HCEC 1CT (cell line): ENCODE measurements at regions not wholly inside any gene's neighbourhood (a gene's known extent, or its start where the extent isn't known, plus 50 kb on each side); places are given as distances from the start of the nearest gene placed in this dataset.
"Not testable (repeated sequence)": the region's sequence is repeated elsewhere in the genome, so short reads cannot be mapped to it uniquely, and the experiment has no call there.

ENCODE experiments used
- DNase-seq: peaks from one replicate; pipeline ENCODE4 v3.0.0-alpha.2; 2017

DNA sequence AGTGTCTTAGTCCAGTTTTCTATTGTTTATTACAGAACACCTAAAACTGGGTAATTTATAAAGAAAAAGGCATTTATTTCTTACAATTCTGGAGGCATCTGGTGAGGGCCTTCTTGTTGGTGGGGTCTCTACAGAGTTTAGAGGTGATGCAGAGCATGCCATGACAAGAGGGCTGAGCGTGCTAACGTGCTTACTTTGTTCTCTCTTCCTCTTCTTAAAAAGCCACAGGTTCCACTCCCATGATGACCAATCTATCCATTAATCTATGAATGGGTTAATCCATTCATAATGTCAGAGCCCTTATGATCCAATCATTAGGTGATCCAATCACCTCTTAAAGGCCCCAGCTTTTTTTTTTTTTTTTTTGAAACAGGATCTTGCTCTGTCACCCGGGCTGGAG is 291.5 kb upstream of the GALNTL6 start:
- DNase-seq: no peak

DNA sequence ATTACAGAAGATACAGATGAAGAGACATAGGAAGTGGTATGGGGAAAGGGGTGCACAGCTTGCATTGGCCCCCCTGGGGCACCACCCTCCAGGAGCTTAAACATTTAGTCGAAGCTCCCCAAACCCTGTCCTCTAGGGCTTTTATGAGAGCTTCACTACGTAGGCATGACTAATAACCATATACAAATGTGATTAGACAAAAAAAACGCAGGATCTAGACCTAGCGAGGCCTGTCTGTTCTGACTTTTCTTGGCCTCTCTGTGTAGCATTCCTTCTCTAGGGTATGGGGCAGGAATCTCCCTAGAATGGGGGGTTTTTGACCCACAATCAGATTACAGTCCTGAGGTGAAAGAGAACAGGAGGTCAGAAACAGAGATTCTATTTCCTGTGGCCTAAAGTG is 293.7 kb upstream of the GALNTL6 start:
- DNase-seq: no peak

DNA sequence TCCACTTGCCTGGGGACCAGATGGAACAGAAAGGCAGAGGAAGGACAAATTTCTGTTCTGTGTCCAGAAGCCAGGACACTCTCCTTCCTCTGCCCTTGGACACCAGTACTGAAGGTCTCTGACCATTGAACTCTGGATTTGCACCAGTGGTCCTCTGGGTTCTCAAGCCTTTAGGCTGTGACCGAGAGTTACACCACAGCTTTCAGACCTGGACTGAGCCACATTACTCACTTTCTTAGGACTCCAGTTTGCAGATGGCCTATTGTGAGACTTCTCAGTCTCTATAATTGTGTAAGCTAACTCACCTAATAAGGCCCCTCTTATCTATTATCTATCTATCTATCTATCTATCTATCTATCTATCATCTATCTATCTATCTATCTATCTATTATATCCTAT is 295.3 kb upstream of the GALNTL6 start:
- no peak for DNase-seq

DNA sequence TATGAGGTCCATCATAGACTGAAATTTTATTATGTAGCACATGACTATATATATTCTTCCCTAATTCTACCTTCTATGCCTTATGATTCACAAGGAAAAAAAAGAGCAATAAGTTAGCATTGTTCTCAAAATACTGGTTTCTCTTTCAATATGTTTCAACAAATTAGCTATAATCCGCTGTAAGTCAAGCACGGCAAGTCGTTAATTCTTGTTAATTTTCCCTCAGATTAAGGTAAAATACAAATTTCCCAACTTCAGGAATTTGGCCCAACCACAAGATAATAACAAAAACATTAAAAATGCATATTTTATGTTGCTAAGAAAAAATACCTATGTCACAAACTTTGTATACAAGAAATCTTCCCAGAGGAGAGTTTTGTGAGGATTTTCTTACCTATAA is 296.5 kb upstream of the GALNTL6 start:
- no peak for DNase-seq

DNA sequence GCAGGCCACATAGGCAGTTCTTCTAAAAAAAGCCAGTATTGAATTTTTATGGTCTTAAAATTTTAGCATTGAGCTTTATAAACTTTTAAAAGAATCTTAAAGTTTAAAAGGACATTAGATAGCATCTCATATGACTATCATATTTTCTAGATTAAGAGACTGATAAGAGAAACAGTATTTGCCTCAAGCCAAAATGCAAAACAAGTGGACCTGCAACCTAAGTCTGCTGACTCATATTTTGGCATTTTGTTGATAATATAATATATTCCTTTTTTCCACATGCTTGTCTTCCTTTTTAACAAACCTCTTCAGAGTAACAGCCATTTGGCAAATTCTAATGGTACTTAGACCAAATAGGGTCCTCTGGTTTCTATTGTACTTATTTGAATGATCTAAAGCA is 328.5 kb upstream of the GALNTL6 start:
- DNase-seq: no peak

DNA sequence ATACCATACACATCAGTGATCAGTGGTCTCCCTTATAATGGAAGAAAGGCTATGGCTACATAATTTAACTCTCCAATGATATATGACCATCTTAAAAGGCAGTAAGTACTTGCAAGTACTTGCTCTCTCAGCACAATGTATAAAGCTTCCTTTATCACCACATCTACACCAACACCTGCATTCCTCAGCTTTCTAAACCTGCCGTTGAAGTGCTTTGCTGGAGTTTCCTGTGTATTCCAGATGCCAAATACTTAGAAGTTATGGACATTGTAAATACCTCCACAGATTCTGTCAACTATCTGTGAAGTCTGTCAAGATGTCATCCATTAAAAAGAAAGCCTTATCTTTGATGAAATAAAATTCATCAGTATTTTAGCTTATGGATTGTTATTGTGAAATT is 335.0 kb upstream of the GALNTL6 start:
- no peak for DNase-seq

DNA sequence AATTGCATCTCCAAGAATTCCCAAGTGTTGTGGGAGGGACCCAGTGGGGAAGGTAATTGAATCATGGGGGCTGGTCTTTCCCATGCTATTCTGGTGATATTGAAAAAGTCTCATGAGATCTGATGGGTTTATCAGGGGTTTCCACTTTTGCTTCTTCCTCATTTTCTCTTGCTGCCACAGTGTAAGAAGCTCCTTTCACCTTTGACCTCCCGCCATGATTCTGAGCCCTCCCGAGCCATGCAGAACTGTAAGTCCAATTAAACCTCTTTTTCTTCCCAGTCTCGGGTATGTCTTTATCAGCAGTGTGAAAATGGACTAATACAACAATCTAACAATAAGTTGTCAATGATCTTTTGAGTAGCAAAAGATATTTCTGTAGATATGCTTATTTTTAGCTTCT is 338.1 kb upstream of the GALNTL6 start:
- DNase-seq: not testable (repeated sequence)

DNA sequence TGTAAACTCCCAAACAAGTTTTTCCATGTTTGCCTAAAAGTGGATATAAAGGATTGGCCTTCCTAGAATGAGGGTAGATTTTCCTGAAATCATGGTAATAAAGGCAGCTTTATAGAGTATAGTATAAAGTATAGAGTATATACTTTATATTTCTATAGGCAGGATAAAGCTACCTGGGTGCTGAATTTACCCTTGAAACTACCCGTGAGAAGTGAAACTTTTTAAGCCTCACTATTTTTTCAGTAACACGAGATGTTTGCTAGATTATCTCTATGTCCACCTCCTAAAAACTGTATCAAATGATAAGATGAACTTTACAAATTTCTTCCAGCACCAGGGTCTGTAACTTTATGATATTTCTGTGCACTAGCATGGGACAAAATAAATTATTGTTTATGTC is 340.0 kb upstream of the GALNTL6 start:
- DNase-seq: no peak

DNA sequence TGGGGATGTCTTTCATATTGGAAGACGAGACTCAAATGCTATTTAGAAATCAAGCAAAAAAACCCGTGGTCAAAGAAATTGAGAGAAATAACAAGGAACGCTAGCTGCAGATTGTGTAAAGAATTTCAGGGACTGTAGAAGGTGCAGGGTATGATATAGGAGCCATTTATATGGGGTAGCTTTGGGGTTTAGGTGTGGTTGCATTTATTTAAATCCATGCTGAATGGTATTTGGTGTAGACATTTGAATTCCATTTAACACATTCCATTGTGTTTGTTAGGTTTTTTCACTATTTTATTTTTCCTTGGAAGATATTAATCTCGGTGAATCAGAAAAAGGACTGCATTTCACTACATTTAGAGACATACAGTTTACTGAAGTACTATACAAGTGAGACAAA is 341.0 kb upstream of the GALNTL6 start:
- DNase-seq: no peak

DNA sequence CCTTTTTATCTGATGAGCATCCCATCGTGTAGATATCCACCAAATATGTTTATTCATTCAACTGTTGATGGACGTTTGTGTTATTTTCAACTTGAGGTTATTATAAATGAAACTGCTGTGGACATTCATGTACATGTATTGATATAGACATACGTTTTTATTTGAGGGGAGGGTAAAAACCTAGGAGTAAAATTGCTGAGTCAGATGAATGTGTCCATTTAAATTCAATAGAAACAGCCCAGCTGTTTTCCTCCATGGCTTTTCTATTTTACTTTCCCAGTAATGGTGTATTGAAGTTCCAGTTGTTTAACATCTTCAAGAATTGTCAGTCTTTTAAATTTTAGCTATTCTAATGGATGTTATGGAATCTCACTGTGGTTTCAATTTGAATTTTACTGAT is 348.7 kb upstream of the GALNTL6 start:
- DNase-seq: no peak

DNA sequence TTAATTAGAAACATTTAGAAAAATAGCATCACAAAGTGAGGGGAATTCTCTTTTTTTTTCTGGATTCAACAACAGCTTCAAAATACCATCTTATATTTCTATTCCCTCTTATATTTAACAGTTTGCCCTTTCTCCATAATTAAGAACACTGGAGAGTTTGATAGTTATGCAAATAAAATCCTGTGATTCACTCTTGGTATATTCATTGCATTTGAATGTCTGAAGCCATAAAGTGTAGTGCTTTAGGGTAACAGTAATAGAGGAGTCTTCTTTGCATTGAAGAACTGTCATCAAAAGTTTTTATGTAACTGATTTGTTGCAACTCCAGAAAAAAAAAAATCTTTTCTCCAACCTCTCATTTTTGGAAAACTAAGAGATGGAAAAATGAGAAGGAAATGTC is 352.0 kb upstream of the GALNTL6 start:
- DNase-seq: no peak

DNA sequence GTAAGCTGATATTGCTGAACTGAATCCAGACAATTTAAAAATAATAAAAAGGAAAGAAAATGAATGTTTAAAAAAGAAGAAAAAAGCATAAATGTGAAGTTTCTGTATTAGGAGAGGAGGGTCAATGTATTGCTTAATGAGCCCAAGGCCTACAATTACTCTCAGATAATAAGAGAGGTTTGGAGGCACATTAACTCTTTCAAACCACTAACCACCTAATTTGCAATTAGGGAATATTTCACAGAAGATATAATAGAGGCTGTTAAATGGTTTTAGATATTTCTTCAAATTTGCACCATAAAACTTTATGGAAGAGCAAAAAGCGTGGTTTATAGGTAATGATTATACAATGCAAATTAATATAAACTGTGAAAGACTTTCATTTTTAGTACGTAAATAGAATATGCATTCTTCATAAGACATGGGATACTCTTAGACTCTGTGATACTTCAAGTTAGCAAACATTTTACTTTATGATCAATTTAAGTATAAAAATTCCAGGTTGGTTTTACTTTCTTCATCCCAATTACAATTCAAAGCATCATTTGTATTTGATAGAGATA is 364.2 kb upstream of the GALNTL6 start:
- DNase-seq: no peak

DNA sequence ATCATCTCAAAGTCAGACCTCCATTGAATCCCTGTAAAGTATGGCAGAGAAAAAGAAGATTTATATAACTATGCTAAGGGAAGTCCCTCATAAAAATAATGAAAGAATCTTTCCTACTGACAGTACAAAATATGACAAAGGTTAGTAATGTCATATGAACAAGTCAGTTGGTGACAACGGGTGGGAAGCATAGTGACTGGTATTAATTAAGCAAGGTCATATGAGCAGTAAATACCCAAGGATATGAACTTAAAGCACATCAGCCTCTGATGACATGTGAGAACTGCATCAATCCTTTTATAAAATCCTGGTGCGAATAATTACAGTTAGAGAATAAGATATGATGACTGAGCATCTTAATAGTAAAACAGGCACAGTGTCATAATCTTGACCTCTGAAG is 364.8 kb upstream of the GALNTL6 start:
- DNase-seq: no peak

DNA sequence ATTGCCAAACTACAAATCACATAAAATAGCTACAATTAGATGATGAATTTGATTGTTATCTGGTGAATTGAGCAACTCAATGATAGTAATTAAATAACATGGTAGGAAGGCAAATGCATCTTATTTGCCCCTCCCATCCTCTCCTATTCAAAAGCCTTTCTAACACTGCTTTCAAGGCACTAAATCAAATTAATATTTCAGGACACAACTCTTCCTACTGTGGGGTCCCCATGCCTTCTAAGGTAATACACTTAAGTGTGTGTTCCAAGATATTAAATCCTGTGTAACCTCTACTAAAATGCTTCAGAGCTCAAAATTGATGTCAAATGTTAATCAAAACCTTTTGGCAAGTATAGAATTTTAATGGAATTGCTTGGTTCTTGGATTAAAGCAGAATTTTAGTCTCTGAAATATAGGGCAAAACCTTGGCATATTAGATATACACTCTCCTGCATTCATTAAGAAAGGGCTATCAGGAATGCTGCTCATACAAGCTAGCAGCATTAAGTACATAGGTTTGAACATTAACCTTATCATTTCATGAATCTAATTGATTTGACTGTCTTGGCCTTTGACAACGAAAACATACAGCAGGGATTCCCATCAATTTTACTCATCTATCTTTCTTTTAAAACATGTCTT is 371.8 kb upstream of the GALNTL6 start:
- no peak for DNase-seq

DNA sequence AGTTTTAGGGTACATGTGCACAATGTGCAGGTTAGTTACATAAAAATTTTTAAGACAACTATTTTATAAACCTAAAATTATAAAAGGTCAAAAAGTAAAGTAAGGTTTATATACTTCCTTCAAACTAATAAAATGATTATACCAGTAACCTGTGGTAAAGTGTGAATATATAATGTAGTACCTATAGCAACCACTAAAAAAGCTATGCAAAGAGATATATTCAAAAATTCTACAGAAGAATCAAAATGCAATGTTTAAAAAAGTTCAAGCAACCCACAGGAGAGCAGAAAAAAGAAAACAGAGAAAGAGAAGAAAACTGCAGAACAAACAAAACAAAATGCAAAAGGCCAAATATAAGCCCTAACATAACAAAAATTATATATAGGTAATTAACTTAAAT is 379.5 kb upstream of the GALNTL6 start:
- DNase-seq: no peak

DNA sequence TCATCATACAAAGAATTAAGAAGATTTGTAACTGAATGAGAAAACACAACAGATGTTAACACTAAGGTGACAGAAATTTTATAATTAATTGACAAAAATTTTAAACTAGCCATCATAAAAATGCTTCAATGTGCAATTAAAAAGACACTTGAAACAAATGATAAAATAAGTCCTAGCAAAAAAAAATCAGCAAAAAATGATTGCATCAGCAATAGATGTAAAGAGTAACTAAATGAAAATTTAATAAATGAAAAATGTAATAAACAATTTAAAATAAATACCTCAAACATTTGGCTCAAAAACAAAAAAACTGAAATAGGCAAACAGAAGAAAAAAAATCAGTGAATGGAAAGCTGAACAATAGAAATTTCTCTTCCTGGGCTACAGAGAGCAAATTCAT is 380.7 kb upstream of the GALNTL6 start:
- DNase-seq: no peak

DNA sequence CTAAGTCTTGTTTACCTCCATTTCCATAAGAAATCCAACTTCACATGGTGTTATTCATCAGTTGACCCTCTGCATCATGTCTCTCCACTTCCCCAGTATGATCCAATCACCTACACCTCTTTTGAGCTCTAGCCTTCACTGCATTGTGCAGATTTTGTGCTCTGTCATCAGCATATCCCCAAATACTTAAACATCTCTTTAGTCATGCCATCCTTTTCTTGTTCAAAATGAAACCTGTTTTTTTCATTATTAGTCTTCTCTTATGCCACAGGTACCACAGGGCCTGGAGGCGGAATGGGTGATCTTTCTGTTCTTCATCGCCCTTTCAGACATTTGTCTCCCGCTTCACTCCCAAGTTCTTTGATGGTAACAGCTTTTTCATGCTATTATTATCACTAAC is 382.7 kb upstream of the GALNTL6 start:
- no peak for DNase-seq

DNA sequence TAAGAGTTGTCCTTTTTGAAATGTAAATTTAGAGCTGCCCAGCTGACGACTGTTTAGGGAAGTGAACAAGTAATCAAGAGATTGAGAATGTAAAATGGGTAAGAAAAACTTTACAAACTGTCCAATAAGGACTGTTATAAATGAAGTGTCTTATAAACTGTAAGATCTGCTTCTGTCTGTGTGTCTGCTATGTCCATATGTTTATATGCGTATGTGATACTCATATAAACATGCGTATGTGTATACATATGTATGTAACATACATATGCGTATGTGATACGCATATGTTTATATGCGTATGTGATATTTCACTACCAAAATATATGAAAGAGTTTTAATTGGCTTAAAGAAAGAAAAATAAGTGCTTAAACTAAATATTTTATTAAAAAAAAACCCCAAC is 416.0 kb upstream of the GALNTL6 start:
- no peak for DNase-seq

DNA sequence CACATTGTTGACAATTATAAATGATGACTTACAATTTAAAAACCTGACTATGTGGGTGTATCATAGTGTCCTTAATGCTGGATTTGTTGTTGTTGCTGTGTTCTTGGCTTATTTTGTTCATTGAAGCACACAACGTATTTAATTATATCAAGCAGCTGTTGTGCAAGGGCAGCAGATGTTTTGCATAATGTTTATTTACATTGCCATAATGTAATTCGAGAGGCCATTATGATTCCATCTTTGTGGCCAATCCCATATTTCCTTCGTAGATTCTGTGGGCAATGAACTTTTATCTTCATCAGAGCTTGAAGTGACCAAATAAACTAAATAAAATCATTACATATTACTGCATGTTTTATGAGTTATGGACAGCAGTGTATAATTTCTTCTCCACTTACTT is 422.6 kb upstream of the GALNTL6 start:
- no peak for DNase-seq

DNA sequence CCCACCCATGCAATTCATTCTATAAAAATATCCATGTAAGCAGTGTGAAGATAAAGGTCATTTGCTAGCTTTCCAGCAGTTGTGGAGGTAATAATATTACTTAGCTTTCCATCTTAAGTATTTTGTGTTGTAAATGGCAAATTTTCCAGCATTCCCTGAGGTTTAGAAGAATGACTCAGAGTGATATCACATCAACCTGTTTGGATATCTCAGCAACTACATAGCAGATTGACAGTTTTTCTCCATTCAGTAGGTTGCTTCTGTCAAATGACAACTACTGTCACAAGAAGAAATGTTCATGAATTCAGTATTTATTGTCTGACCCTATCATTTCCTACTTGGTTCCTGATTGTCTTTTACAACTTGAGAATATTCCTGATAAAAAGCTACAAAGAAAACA is 434.9 kb upstream of the GALNTL6 start:
- no peak for DNase-seq

DNA sequence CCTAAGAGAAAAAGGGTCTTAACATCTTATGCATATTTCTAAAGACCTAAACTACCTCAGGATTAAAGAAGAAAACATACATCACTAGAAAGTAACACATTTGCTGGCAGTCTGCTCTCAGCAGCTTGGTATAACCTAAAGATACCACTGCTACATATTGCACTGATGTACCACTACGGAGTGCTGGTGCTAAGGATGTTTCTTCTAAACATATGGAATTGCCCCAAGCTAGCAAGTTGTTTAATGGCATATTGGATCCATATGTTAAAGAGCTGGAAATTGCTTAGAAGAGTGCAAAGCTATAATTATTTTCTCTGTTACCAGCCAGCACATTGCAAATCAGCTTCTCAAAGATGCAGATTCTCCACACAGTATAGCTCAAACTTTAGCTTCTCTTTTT is 436.5 kb upstream of the GALNTL6 start:
- DNase-seq: no peak

DNA sequence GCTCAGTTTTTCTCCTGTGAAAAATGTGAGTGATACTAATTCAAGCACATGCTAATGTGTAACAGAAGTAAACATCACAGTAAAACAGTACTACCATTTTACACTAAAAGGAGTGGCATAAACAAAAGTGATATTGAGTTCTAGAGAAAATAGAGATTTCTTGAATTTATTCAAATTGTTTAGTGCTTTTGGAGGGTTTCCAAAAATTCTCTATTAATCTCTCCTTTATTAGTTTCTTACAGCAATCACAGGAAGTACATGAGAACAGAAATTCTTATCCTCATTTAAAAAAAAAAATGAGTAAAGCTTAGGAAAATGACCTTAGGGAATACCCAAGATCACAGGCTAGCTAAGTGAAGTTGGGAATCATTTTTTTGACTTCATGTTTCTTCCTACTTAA is 459.7 kb upstream of the GALNTL6 start:
- no peak for DNase-seq

DNA sequence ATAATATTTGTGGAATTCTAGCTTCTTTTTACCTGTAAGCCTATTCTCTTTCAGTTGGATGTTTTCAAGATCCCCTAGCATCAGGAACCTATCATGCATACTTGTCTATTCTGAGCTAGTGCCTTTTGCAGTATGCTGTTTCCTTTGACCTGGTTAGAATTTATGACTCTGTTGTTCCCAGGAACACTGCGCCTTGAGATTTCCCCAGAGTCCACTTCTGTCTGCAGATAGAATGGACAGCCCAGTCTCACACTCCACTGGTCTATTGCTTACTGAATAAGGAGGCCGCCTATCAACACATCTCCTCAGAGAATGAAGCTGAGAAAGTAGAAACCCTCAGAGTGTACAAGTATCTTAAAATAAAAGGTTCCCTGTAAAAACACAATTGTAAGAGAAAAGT is 465.1 kb upstream of the GALNTL6 start:
- DNase-seq: no peak

DNA sequence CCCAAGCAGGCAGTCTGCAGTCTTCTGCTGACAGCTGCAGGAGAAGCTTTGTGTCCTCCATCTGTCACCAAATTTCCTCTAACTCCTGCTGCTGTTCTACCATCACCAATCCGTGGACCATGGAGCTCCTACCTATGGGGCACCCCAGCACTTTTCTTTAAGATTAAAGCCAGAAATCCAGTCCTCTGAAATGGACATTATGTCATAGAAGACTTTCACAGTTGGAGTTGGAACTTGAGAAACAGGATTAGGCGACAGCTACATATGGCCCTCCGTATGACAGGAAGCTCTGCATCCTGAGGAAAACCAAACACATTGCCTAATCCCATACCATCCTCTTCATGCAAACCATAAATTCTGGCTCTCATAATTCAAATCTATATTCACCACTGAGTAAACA is 470.6 kb upstream of the GALNTL6 start:
- DNase-seq: no peak

DNA sequence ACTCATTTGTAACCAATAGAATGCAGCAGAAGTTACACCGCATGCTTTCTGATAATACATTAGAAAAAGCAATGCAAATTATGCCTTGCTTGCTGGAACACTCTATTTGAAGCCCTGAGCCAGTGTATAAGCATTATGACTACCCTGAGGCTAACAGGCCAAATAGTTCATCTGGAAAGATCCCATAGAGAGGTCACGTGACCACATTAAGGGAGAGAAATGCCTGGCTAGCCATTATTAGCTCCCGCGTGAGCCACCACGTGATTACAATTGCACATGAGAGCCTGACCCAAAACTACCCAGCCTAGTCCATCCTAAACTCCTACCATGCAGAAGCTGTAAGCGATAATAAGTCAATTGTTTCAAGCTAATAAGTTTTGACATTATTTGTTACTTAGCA is 472.9 kb upstream of the GALNTL6 start:
- no peak for DNase-seq

DNA sequence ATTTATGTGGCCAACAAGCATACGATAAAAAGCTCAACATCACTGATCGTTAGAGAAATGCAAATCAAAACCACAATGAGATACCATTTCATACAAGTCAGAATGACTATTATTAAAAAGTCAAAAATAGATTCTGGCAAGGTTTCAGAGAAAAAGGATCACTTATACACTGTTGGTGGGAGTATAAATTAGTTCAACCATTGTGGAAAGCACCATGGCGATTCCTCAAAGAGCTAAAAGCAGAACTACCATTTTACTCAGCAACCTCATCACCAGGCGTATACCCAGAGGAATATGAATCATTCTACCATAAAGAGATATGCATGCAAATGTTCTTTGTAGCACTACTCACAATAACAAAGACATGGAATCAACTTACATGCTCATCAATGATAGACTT is 478.7 kb upstream of the GALNTL6 start:
- DNase-seq: no peak
